Kidney epithelial cell (primary cell): ENCODE measurements at regions not wholly inside any gene's neighbourhood (a gene's known extent, or its start where the extent isn't known, plus 50 kb on each side); places are given as distances from the start of the nearest gene placed in this dataset.
"Not testable (repeated sequence)": the region's sequence is repeated elsewhere in the genome, so short reads cannot be mapped to it uniquely, and the experiment has no call there.

Source experiments
- DNase-seq: peaks from one replicate; pipeline ENCODE4 v3.0.0-alpha.2; 2010; ENCODE audit warnings: low read depth
- H3K27me3 ChIP-seq: 2 replicates; pipeline ENCODE4 v1.6.0; 2011; ENCODE audit warnings: low read length; ENCODE audit not compliant: control insufficient read depth, insufficient read depth
- H3K36me3 ChIP-seq: 2 replicates; pipeline ENCODE4 v1.5.1; 2011; ENCODE audit warnings: low read length; ENCODE audit not compliant: control insufficient read depth, insufficient read depth
- H3K4me3 ChIP-seq: 2 replicates; pipeline ENCODE4 v1.5.1; 2011; ENCODE audit warnings: low read depth, mild to moderate bottlenecking, control low read depth, low read length
- CTCF ChIP-seq: IDR thresholded peaks from 2 replicates; pipeline ENCODE4 v1.5.1; 2011; ENCODE audit warnings: mild to moderate bottlenecking, moderate library complexity, low read length, control low read depth, inconsistent platforms; ENCODE audit not compliant: insufficient read depth, poor library complexity, severe bottlenecking

- no peak for DNase-seq
- TF ChIP-seq CTCF: no peak
- no peak overlapping the region for H3K4me3 ChIP-seq
- no peaks in the 10 kb centered on the region for H3K27me3 ChIP-seq
- H3K36me3 ChIP-seq: no peaks in the 10 kb centered on the region
These were observed 244.9 kb upstream of the NRIP1 start for GRCh38 chr21:15309721-15310120.

- Histone ChIP-seq H3K36me3 (no peaks in the 10 kb centered on the region), H3K27me3 (no peaks in the 10 kb centered on the region), H3K4me3 (no peak overlapping the region)
- DNase-seq: no peak
- no peak for TF ChIP-seq CTCF
These were observed 246.7 kb upstream of the NRIP1 start for GRCh38 chr21:15311510-15311909.

- not testable (repeated sequence) for H3K27me3 ChIP-seq, H3K4me3 ChIP-seq, DNase-seq, H3K36me3 ChIP-seq
These were observed 252.2 kb upstream of the NRIP1 start for GRCh38 chr21:15317034-15317433.

DNA sequence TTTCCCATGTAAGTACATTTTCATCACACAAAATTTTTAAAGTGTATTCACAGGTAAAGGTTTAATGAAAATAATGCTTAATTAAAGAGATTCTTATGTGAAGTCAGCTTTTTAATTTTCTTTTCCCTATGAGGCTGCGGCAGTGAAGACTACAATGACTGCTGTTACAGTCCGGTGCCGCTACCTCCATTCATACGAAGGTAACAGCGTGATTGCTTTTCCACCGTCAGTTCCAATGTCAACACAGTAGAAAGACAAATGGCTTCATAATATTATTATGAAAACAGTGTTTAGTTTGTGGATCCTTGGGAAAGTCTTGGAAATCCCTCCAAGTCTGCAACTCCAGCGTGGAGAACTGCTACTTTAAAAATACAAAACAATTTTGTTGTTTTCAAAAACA is 254.9 kb upstream of the NRIP1 start:
- no peak for DNase-seq
- no peaks in the 10 kb centered on the region for H3K27me3 ChIP-seq
- H3K4me3 ChIP-seq: no peak overlapping the region
- H3K36me3 ChIP-seq: no peaks in the 10 kb centered on the region
- TF ChIP-seq CTCF: no peak

DNA sequence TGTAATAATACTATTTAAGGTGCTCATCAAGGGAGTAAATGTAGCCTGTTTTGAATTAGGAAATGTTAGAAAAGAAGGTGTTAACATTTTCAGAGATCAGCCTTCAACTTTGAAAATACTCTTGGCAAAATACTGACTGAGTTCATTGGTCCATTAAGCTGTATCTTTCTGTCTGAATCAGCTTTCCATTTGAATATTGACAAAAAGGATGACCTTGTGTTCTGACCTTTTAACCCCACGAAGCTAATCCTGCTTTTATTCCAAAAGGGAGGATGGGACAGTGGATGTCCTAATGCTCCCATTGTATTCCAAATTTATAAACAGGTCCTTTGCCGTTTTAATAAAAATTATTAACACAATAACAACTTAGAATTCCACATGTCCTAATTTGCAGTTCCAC is 259.7 kb upstream of the NRIP1 start:
- Histone ChIP-seq H3K36me3 (no peaks in the 10 kb centered on the region), H3K27me3 (no peaks in the 10 kb centered on the region), H3K4me3 (no peak overlapping the region)
- no peak for DNase-seq
- TF ChIP-seq CTCF: no peak

GRCh38 chr21:15326032-15326867 is 261.4 kb upstream of the NRIP1 start:
- no peak for DNase-seq
- no peak overlapping the region for H3K4me3 ChIP-seq
- TF ChIP-seq CTCF: no peak
- no peaks in the 10 kb centered on the region for H3K27me3 ChIP-seq
- H3K36me3 ChIP-seq: no peaks in the 10 kb centered on the region
